ENCODE measurements at regions not wholly inside any gene's neighbourhood (a gene's known extent, or its start where the extent isn't known, plus 50 kb on each side); places are given as distances from the start of the nearest gene placed in this dataset.
"Not testable (repeated sequence)": the region's sequence is repeated elsewhere in the genome, so short reads cannot be mapped to it uniquely, and the experiment has no call there.

DNA sequence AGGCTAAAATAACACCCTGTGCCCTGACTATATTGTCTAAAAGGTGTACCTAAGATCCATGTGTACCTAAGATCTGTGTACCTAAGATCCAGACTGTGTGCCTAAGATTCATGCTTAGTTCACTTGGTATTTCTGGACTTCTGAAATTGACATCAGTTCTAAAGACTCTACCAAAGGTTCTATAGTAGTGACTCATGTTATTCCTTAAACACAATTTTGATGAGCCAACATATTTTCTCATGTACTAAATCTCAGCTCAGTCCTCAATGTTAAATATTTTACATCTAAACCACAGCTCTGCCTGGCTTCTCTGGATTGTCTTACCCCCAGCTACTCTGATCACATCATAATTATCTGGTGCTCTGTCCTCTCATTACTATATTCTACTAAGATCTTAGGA is 802.3 kb upstream of the SORCS1 start:
- Histone ChIP-seq H3F3A (ENCODE audit: insufficient read depth, low read depth) (no peaks in the 10 kb centered on the region), H3K9me3 (ENCODE audit: insufficient read depth, low read depth) (no peaks in the 10 kb centered on the region), H2AFZ (no peak overlapping the region), H3K4me3 (no peak overlapping the region), H3K27ac (no peak overlapping the region), H3K4me2 (no peak overlapping the region), H3K9me2 (ENCODE audit: insufficient read depth) (no peaks in the 10 kb centered on the region), H4K20me1 (ENCODE audit: insufficient read depth) (no peaks in the 10 kb centered on the region), H3K79me2 (ENCODE audit: low read depth) (no peaks in the 10 kb centered on the region), H3K36me3 (ENCODE audit: low read depth) (no peaks in the 10 kb centered on the region), H3K4me1 (replicated peaks; ENCODE audit: insufficient read depth) (no peaks in the 10 kb centered on the region), H3K27me3 (ENCODE audit: insufficient read depth, low read depth) (no peaks in the 10 kb centered on the region)
- ChIA-PET CTCF (no interaction called here), POLR2A (ENCODE audit: unreplicated experiment) (no interaction called here)
- BruUV-seq (replicated peaks), result no TSS peak
- DNase-seq, result no peak
- TF ChIP-seq EZH2 (IDR thresholded peaks at IDR 0.05; ENCODE audit: low read depth), result no peak
- TF ChIP-seq, protein P1, sequence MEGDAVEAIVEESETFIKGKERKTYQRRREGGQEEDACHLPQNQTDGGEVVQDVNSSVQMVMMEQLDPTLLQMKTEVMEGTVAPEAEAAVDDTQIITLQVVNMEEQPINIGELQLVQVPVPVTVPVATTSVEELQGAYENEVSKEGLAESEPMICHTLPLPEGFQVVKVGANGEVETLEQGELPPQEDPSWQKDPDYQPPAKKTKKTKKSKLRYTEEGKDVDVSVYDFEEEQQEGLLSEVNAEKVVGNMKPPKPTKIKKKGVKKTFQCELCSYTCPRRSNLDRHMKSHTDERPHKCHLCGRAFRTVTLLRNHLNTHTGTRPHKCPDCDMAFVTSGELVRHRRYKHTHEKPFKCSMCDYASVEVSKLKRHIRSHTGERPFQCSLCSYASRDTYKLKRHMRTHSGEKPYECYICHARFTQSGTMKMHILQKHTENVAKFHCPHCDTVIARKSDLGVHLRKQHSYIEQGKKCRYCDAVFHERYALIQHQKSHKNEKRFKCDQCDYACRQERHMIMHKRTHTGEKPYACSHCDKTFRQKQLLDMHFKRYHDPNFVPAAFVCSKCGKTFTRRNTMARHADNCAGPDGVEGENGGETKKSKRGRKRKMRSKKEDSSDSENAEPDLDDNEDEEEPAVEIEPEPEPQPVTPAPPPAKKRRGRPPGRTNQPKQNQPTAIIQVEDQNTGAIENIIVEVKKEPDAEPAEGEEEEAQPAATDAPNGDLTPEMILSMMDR (conservative IDR thresholded peaks at IDR 0.05), result no peak
- intact Hi-C loops (cut with micrococcal nuclease; ENCODE audit: unreplicated experiment), result no loop called here

DNA sequence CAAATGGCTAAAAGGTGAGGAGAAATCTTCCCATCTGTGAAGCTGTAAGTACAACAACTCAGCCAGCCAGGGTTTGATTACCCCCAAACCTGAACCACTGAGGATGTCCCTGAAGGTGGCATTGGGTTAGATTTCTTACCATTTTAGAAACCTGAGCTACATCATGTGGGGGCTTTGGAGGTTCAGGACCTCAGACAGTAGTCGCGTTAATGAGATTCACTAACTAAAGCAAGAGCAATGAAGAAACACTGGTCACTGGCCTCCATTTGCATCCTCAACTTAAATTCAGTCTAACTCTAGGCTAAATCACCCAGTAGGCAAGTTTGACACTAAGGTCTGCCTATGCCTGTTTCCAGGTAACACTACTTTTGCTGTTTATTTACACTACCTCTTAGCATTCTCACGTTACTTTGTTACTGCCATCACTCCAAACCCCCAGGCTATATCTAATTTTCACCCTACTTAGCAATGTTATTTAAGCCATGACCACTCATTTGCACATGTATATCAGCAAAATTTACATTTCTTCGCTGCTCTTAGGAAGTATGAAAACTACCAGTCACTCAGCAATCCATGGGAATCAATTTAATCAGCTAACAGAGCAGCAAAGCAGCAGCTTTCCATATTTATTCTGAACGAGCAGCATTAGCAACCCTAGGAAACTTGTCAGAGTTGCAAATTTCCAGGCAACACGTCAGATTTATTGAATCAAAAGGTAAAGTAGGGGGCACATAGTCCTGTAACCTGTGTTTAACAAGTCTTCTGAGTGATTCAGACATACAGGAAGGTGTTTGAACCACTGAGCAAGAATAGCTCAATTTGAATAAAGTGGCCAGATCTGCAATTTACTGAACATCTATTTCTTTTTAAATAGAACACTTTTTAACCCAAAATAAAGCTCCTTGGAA is 788.4 kb upstream of the SORCS1 start:
- Histone ChIP-seq H2AFZ (no peak overlapping the region), H3K9me2 (ENCODE audit: insufficient read depth) (no peaks in the 10 kb centered on the region), H3K9me3 (ENCODE audit: insufficient read depth, low read depth) (no peaks in the 10 kb centered on the region), H3K36me3 (ENCODE audit: low read depth) (no peaks in the 10 kb centered on the region), H3K4me3 (no peak overlapping the region), H4K20me1 (ENCODE audit: insufficient read depth) (no peaks in the 10 kb centered on the region), H3K4me2 (no peak overlapping the region), H3K27me3 (ENCODE audit: insufficient read depth, low read depth) (no peaks in the 10 kb centered on the region), H3F3A (ENCODE audit: insufficient read depth, low read depth) (no peaks in the 10 kb centered on the region), H3K79me2 (ENCODE audit: low read depth) (no peaks in the 10 kb centered on the region), H3K27ac (no peak overlapping the region), H3K4me1 (replicated peaks; ENCODE audit: insufficient read depth) (no peaks in the 10 kb centered on the region)
- BruUV-seq (replicated peaks), result no TSS peak
- intact Hi-C loops (cut with micrococcal nuclease; ENCODE audit: unreplicated experiment), result no loop called here
- TF ChIP-seq, protein P1 (conservative IDR thresholded peaks at IDR 0.05), result no peak
- TF ChIP-seq EZH2 (IDR thresholded peaks at IDR 0.05; ENCODE audit: low read depth), result no peak
- ChIA-PET POLR2A (ENCODE audit: unreplicated experiment) (no interaction called here), CTCF (no interaction called here)
- no peak for DNase-seq

DNA sequence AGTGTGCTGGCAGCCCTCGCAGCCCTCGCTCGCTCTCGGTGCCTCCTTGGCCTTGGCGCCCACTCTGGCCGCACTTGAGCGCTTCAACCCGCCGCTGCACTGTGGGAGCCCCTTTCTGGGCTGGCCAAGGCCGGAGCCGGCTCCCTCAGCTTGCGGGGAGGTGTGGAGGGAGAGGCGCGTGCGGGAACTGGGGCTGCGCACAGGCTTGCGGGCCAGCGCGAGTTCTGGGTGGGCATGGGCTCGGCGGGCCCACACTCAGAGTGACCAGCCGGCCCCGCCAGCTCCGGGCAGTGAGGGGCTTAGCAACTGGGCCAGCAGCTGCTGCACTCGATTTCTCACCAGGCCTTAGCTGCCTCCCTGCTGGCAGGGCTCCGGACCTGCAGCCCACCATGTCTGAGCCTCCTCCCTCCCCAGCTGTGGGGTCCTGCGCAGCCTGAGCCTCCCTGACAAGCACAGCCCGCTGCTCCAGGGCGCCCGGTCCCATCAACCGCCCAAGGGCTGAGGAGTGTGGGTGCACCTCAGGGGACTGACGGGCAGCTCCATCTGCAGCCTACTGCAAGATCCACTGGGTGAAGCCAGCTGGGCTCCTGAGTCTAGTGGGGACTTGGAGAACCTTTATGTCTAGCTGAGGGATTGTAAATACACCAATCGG is 786.0 kb upstream of the SORCS1 start:
- DNase-seq; POLR2A ChIA-PET (ENCODE audit: unreplicated experiment); H3K36me3 ChIP-seq (ENCODE audit: low read depth); H3K9me3 ChIP-seq (ENCODE audit: insufficient read depth, low read depth); H3K4me1 ChIP-seq (replicated peaks; ENCODE audit: insufficient read depth); BruUV-seq (replicated peaks); H2AFZ ChIP-seq; H3K4me2 ChIP-seq; H3K27ac ChIP-seq; H4K20me1 ChIP-seq (ENCODE audit: insufficient read depth); CTCF ChIA-PET; H3K27me3 ChIP-seq (ENCODE audit: insufficient read depth, low read depth); intact Hi-C loops (cut with micrococcal nuclease; ENCODE audit: unreplicated experiment); H3K9me2 ChIP-seq (ENCODE audit: insufficient read depth); H3K4me3 ChIP-seq; H3K79me2 ChIP-seq (ENCODE audit: low read depth); H3F3A ChIP-seq (ENCODE audit: insufficient read depth, low read depth): not testable (repeated sequence)

Measured in PC-9 (cell line).